NB4 (cell line): ENCODE measurements at regions not wholly inside any gene's neighbourhood (a gene's known extent, or its start where the extent isn't known, plus 50 kb on each side); places are given as distances from the start of the nearest gene placed in this dataset.

Experiments
- DNase-seq: peaks from one replicate; pipeline ENCODE4 v3.0.0; 2010; ENCODE audit warnings: low read depth
- H3K4me3 ChIP-seq: one replicate; pipeline ENCODE4 v1.5.1; 2011; ENCODE audit warnings: mild to moderate bottlenecking, low read depth, low read length, moderate library complexity
- CTCF ChIP-seq: IDR thresholded peaks from one replicate; pipeline ENCODE4 v1.5.1; 2012; ENCODE audit warnings: low read depth, low read length
- MAX ChIP-seq: IDR thresholded peaks from 2 replicates; pipeline ENCODE4 v1.6.1; 2011; ENCODE audit warnings: low read depth, low read length
- MYC ChIP-seq: IDR thresholded peaks from 2 replicates; pipeline ENCODE4 v1.6.1; 2011; ENCODE audit warnings: low read depth, low read length
- POLR2A ChIP-seq: IDR thresholded peaks from 2 replicates; pipeline ENCODE4 v1.6.1; 2011; ENCODE audit warnings: mild to moderate bottlenecking; ENCODE audit not compliant: insufficient read length; ENCODE audit errors: extremely low read depth

- H3K4me3 ChIP-seq = no peak overlapping the region
- TF ChIP-seq MAX = no peak
- no peak for TF ChIP-seq MYC
- TF ChIP-seq CTCF = no peak
- TF ChIP-seq POLR2A = no peak
- DNase-seq = no peak
Measured at GRCh38 chr6:8551386-8551785, 116.0 kb upstream of the SLC35B3 start.

- TF ChIP-seq CTCF (no peak), MYC (no peak), POLR2A (no peak), MAX (no peak)
- DNase-seq = no peak
- no peak overlapping the region for H3K4me3 ChIP-seq
Measured at GRCh38 chr6:8549074-8549790, 113.9 kb upstream of the SLC35B3 start.

- H3K4me3 ChIP-seq = no peak overlapping the region
- no peak for DNase-seq
- TF ChIP-seq POLR2A = no peak
- no peak for TF ChIP-seq CTCF
- no peak for TF ChIP-seq MYC
- TF ChIP-seq MAX = no peak
Measured at GRCh38 chr6:8546496-8546895, 111.2 kb upstream of the SLC35B3 start.

- TF ChIP-seq POLR2A (no peak), MAX (no peak), CTCF (no peak), MYC (no peak)
- H3K4me3 ChIP-seq = no peak overlapping the region
- DNase-seq = no peak
Measured at GRCh38 chr6:8545336-8545735, 110.0 kb upstream of the SLC35B3 start.

GRCh38 chr6:8543714-8544113 lies 108.4 kb upstream of the SLC35B3 start:
- TF ChIP-seq CTCF (no peak), POLR2A (no peak), MYC (no peak), MAX (no peak)
- no peak for DNase-seq

More at GRCh38 chr6:8543714-8544113, 108.4 kb upstream of the SLC35B3 start:
- H3K4me3 ChIP-seq = no peak overlapping the region
